GOT3 (cell line): ENCODE measurements at regions not wholly inside any gene's neighbourhood (a gene's known extent, or its start where the extent isn't known, plus 50 kb on each side); places are given as distances from the start of the nearest gene placed in this dataset.
A peak's percentile ranks its signal among the peaks of the same experiment; 100 is the strongest.

Source experiments
- DNase-seq: peaks from one replicate; lab custom pipeline; 2025; ENCODE audit warnings: mixed read lengths; lab: John Stamatoyannopoulos, UW

- DNase-seq = no peak
These were observed 219.2 kb downstream of the ARHGAP12 start for GRCh38 chr10:31709476-31709875.

- DNase-seq = no peak
These were observed 219.6 kb downstream of the ARHGAP12 start for GRCh38 chr10:31709028-31709427.

GRCh38 chr10:31708474-31708873 is 220.2 kb downstream of the ARHGAP12 start:
- DNase-seq = no peak

- DNase-seq = no peak
These were observed 220.6 kb downstream of the ARHGAP12 start for GRCh38 chr10:31708046-31708445.

- no peak for DNase-seq
These were observed 221.3 kb downstream of the ARHGAP12 start for GRCh38 chr10:31707093-31708039.

- DNase-seq = no peak
These were observed 222.1 kb downstream of the ARHGAP12 start for GRCh38 chr10:31706464-31707092.

GRCh38 chr10:31705136-31705535 is 223.5 kb downstream of the ARHGAP12 start:
- DNase-seq = no peak

- no peak for DNase-seq
These were observed 224.4 kb downstream of the ARHGAP12 start for GRCh38 chr10:31704195-31704594.

- no peak for DNase-seq
These were observed 225.7 kb downstream of the ARHGAP12 start for GRCh38 chr10:31702954-31703353.

- no peak for DNase-seq
These were observed 226.6 kb downstream of the ARHGAP12 start for GRCh38 chr10:31702005-31702404.

- no peak for DNase-seq
These were observed 227.1 kb downstream of the ARHGAP12 start for GRCh38 chr10:31701546-31701945.

GRCh38 chr10:31700181-31700611 is 228.4 kb downstream of the ARHGAP12 start:
- DNase-seq = no peak

- peak; percentile 56 for DNase-seq
These were observed 230.3 kb downstream of the ARHGAP12 start for GRCh38 chr10:31698181-31698830.

- peak; percentile 56 for DNase-seq
These were observed 231.1 kb downstream of the ARHGAP12 start for GRCh38 chr10:31697271-31698180.

GRCh38 chr10:31694929-31695837 is 233.4 kb downstream of the ARHGAP12 start:
- no peak for DNase-seq

- DNase-seq = no peak
These were observed 234.4 kb downstream of the ARHGAP12 start for GRCh38 chr10:31694126-31694685.

GRCh38 chr10:31693491-31693890 is 235.1 kb downstream of the ARHGAP12 start:
- no peak for DNase-seq

GRCh38 chr10:31689233-31689632 is 239.4 kb downstream of the ARHGAP12 start:
- no peak for DNase-seq

- DNase-seq = no peak
These were observed 240.8 kb downstream of the ARHGAP12 start for GRCh38 chr10:31687663-31688482.
